ENCODE measurements at regions not wholly inside any gene's neighbourhood (a gene's known extent, or its start where the extent isn't known, plus 50 kb on each side); places are given as distances from the start of the nearest gene placed in this dataset.
"Not testable (repeated sequence)": the region's sequence is repeated elsewhere in the genome, so short reads cannot be mapped to it uniquely, and the experiment has no call there.

GRCh38 chr2:125642032-125642431, 1013.9 kb upstream of the GYPC start:
- DNase-seq, result no peak

DNA sequence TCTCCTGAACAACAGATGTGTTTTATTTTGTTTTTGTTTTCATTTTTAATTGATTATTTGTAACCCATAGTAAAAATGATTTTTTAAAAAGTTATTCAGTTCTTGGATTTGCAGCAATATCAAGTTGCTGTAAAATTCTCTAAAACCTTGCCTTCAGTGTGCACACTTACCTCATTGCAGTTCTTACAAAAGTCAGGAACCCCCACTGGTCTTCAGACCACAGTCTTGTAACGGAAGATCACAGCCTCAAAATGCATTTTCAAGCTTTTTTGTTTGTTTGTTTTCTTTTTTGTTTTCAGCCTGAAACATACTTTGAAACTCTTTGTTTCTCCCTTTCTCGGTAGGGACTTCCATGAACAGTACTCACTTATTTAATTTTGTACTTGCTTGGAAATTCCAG, 1012.8 kb upstream of the GYPC start:
- DNase-seq, result no peak

DNA sequence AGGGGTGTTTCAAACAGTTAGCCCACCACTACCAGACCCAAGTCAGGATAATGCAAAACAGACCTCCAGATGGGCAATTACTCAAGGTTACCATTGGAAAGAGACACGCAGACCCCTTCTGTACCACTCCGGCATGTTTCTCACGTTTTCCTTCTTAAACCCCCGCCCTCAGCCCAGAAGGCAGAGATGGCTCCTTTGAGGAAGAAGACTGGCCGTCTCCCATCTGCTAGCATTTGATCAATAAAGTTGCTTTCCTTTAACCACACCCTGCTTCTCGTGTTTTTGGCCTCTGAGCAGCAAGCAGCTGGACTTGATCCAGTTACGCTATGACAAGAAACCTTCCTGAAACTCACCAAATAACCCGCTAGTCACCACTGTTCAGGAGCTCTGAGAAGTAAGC, 1012.4 kb upstream of the GYPC start:
- no peak for DNase-seq

DNA sequence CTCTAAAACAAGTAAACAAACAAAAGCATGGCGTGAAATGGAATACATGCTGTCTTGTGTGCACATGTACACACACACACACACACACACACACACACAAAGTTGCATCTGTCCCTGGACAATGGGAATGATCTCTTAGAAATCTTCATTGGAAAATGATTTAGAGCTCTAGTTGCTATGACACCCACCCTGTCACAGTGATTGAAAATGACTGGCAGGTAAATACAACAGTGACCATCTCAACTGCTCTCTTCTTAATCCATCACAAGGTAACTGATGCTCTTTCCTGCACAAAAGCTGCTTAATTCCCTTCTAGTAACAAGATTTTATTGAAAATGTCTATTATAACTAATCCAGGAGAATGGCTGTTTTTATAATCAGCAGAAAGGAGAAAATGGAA, 1011.7 kb upstream of the GYPC start:
- no peak for DNase-seq

GRCh38 chr2:125652280-125652679, 1003.7 kb upstream of the GYPC start:
- DNase-seq, result no peak

GRCh38 chr2:125654226-125654625, 1001.7 kb upstream of the GYPC start:
- no peak for DNase-seq

DNA sequence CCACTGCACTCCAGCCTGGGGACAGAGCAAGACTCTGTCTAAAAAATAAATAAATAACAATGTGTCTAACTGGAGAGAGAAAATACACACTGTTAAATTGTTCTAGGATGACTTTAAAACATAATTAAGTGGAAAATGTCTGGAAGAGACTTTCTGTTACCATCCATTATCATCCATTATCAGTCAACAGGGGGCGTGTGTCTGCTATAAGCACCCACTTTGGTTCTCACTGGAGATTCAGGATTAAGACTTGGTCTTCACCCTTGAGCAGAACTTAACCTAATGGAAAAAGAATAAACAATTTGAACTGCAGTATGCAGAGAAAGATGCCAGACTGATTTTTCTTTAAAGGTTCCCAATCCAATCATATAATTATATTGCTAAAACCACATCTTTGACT, 999.8 kb upstream of the GYPC start:
- peak; percentile 6 for DNase-seq

DNA sequence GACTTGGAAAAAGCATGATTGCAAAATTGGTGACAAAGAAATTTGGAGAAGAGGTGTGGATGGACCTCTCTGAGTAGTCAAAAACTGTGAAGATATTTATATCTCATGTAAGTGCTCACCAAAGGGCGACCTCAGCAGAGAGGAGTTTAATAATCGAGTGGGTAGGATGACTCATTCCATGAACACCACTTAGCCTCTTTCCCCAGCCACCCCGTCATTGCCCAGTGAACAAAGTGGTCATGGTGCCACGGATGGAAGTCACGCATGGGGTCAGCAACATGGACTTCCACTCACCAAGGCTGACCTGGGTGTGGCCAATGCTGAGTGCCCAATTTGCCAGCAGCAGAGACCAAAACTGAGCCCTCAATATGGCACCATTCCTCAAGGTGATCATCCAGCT, 997.4 kb upstream of the GYPC start:
- no peak for DNase-seq

GRCh38 chr2:125660369-125660768, 995.6 kb upstream of the GYPC start:
- DNase-seq, result not testable (repeated sequence)

DNA sequence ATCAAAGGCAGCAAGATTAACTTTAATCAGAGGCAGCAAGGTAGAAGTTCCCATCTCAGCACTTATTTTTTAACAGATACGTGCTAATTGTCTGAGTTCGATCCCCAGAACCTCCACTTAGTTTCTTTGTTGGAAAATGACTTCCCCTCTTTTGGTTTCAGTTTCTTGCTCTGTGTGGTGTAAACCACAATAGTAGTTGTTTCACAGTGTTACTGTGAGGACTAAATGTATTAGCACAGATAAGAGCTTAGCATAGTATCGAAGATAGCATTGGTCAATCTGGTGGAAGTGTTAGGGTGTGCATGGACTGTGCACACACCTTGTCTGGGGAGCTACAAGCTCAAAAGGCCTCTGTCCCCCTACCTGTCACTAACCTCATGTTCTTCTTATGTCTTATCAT, 988.3 kb upstream of the GYPC start:
- no peak for DNase-seq

DNA sequence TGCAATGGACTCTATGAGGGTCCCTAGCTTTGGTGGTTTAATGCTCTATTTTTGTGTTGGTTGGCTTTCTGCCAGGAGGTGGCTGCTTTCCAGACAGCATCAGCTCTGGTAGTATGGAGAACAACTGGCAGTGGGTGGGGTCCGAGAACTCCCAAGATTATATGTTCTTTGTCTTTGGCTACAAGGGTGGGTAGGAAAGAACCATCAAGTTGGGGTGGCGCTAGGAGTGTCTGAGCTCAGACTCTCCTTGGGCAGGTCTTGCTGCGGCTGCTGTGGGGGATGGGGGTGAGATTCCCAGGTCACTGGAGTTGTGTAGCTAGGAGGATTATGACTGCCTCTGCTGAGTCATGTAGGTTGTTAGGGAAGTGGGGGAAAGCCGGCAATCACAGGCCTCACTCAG, 976.1 kb upstream of the GYPC start:
- DNase-seq, result no peak

- no peak for DNase-seq
Observed at GRCh38 chr2:125680809-125681208, 975.1 kb upstream of the GYPC start.

DNA sequence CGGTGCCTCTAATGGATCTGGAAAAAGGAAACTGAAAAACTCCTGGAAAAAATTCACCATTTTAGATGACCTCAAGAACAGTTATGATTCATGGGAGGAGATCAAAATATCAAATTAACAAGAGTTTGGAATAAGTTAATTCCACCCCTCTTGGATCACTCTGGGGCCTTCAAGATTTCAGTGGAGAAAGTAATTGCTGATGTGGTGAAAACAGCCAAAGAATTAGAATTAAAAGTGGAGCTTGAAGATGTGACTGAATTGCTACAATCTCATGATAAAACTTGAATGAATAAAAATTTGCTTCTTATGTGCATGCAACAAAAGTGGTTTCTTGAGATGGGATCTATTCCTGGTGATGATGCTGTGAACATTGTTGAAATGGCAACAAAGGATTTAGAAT, 974.4 kb upstream of the GYPC start:
- no peak for DNase-seq

GRCh38 chr2:125681976-125682805, 973.8 kb upstream of the GYPC start:
- DNase-seq, result no peak

GRCh38 chr2:125684256-125684655, 971.7 kb upstream of the GYPC start:
- DNase-seq, result no peak

GRCh38 chr2:125684932-125685331, 971.0 kb upstream of the GYPC start:
- DNase-seq, result no peak

- no peak for DNase-seq
Observed at GRCh38 chr2:125696560-125696959, 959.4 kb upstream of the GYPC start.

- DNase-seq, result no peak
Observed at GRCh38 chr2:125698280-125698679, 957.7 kb upstream of the GYPC start.

DNA sequence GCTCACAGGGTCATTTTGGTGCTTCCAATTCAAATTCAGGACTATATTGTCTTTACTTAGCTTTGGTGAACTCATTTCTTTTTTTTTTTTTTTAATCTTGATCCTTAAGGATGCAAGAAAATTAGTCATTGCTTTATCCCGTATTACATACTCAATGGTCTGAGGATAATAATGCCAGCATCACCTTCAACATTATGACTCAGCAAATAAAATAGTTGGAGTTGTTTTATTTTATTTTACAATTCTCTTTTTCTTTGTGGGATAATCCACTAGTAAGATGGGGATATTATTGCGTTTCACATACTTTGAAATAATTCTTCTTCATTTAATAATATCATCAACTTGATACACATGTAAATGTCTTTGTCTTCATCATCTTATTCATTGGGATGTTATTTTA, 954.9 kb upstream of the GYPC start:
- DNase-seq, result no peak

DNA sequence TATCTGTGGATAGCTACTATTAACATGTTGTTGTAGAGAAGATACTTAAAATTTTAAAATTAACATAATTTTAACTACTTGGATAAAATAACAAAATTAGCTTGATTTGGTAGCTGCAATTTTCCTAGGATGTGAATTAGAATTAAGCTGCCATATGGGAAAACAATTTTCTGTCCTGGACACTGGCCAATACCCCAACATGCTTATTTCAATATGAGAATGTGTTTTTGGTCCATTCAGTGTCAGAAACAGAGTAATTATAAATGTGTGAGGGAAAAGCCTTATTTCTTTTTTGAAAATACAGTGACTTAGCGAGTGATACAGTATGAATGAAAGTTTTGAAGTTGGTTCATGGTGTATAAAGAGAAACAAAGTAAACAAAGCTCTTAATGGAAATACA, 948.3 kb upstream of the GYPC start:
- DNase-seq, result peak; percentile 73

DNA sequence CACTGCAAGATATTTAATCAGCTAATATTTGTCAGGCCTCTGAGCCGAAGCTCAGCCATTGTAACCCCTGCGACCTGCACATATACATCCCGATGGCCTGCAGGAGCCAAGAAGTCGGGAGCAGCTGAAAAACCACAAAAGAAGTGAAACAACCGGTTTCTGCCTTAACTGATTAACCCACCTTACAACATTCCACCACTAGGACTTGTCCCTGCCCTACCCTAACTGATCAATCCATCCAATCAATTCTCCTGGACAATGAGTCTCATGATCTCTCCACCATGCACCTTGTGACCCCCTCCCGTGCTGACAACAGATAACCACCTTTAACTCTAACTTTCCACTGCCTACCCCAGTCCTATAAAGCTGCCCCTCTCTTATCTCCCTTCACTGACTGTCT, 945.4 kb upstream of the GYPC start:
- no peak for DNase-seq

GRCh38 chr2:125711075-125711474, 944.9 kb upstream of the GYPC start:
- DNase-seq, result no peak

GRCh38 chr2:125713533-125713932, 942.4 kb upstream of the GYPC start:
- DNase-seq, result no peak

- DNase-seq, result no peak
Observed at GRCh38 chr2:125721072-125721721, 934.8 kb upstream of the GYPC start.

DNA sequence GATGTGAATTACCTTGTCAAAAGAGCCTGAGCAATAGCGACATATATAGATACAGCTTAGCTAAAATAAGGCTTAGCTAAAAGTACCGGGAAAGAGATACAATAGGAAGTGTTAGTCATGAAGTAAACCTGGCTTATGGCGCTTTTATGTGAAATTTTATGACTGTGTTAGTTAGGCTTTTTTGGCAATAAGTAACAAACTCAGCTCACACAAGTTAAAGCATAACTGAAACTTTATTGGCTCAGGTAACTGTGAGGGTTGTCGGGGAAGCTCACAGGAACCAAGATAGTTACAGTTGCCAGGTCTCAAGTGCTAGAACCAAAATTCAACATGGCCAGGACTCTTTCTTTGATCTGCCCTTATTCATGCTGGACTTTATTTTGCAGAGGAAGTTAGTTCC, 925.0 kb upstream of the GYPC start:
- no peak for DNase-seq

All from NCI-H1694 treated with DMSO at 0.1 percent for 48 hours (cell line).